GOT3 (cell line): ENCODE measurements at regions not wholly inside any gene's neighbourhood (a gene's known extent, or its start where the extent isn't known, plus 50 kb on each side); places are given as distances from the start of the nearest gene placed in this dataset.

Source experiments
- DNase-seq: peaks from one replicate; lab custom pipeline; 2025; ENCODE audit warnings: mixed read lengths; lab: John Stamatoyannopoulos, UW

DNA sequence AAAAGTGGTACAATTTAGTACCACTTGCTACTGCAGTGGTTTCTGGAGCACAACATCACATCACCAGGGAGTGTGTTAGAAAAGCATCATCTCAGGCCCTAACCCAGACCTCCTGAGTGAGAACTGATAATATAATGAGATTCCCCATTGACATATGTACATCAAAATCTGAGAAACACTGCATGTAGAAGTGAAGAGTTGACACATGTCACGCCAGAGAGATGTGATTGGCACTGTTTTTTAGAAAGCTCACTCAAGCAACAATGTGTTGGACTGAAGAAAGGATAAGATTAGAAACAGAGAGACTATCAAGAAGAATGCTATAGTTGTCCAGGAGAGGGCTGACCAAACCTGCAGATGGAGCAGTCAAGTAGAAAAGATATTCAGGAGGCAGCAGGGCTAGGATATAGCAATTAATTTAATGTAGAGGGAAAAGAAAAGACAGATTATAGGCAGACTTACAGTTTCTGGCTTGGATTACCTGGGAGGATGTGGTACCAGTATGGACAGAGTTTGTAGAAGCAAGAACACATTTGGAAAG is 324.4 kb upstream of the ADAMTSL1 start:
- DNase-seq: no peak

DNA sequence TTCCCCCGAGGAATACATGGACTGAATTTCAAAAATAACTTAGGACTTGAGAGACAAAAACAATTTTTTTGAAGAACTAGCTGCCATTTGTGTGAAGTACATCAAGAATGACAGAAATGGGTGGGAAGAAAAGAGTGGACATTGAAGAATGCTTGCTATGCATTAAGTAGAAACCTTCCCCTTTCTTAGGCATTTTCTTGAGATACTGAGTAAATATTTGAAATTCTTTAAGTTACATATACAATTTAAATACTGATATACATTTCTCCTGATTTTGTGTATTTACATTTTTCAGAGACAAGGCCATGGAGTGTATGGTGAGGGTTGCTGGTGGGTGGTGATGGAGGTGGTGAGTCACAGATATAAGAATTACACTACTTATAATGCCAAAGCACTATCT is 319.3 kb upstream of the ADAMTSL1 start:
- DNase-seq: no peak

DNA sequence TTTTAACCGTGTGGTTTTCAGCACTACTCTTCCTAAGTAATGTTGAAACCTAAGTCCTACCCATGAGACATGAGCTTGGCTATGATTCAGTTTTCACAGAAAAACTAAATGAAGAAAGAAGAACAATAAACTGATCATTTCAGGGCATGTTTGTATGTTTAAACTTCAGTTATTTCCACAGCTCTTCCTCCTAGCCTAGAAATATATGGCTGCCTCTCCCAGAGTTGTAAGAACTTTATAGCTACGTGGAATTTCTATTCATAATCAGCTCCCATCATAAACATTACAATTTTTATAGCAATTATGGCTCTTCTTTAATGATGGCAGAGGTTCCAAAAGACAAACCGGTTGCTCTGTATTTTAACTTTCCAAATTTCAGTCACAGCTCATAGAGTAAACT is 314.7 kb upstream of the ADAMTSL1 start:
- no peak for DNase-seq

DNA sequence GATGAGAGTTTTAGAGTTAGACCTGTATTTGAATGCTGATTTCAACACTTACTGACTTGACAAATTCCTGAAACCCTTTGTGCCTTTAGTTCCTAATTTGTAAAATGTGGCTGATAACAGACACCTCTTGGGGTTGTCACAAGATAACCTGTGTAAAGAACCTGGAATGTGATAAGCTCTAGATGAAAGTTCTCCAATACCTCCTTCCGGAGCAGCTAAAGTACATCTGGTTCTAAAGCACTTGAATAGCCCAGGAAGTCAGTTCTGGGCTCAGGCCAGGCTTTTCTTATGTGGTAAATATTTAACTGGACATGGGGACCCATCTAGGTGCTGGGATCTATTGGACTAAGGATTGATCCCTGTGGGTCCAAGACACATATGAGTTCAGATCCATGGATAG is 310.8 kb upstream of the ADAMTSL1 start:
- DNase-seq: no peak

DNA sequence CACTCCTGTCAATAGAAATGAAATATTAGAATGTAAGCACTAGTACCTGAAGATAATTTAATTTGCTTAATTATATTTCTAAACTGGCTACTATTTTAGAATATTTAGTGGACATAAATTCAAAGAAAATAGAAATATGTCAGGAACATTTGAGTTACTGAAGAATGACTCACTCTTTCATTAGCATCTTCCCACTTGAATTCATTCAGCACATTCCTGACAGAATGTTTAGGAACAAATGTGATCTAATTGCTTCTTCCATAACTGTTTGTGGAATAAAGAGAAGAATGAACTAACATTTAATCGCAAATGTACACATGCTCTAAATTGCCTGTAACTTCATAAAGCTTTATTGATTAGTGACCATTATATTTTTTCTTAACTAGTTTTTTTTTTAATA is 306.2 kb upstream of the ADAMTSL1 start:
- DNase-seq: no peak

DNA sequence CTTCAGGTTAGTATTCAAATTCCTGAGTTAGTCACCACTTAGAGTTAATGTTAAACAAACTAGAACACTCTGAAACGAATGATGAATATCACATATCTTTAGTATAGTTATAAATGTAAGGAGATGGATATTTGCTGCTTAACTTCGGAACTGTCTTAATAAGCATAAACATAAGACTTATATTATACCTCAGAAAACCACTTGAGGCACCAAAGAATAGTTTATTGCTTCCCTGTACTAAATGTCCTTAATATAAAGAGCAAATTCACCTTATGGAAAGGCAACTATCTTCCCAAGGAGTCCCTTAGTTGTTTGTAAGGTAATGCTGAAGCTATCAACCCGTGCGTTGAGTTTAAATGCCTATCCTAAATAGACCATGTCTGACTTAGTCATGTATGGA is 300.0 kb upstream of the ADAMTSL1 start:
- no peak for DNase-seq

DNA sequence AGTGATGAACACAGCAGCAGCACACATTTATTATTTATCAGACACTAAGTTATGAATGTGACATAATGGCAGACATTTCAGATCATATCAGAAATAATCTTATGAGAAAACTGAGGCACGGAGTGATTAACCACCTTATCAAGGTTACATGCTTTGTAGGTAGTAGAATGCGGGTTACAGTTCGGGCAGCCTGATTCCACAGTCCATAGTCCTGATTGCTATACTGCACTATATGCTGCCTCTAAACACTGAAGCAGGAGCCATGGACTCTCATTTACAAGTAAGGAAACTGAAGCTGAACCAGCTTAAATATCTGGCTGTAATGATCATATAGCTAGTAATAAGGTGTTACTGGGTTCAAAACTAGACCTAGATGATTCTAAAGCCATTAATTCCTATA is 291.3 kb upstream of the ADAMTSL1 start:
- no peak for DNase-seq

DNA sequence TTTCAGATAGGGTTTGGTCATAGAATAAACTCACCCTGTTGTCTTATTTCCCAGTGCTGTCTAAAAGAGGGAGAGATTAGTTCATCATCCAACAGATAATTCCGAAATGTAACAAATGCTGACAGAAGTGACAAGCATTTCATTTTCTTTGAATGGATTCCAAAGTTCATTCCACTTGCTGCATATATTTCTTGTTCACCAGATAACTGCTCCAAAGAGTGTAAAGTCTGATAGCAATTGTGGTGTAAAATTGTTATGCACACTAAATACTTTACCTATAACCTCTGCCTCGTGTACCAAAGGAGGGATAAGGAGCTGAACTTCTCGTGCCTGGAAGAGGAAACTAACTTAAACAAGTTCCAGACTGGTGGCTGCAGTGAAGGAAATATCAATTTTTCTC is 290.0 kb upstream of the ADAMTSL1 start:
- no peak for DNase-seq

DNA sequence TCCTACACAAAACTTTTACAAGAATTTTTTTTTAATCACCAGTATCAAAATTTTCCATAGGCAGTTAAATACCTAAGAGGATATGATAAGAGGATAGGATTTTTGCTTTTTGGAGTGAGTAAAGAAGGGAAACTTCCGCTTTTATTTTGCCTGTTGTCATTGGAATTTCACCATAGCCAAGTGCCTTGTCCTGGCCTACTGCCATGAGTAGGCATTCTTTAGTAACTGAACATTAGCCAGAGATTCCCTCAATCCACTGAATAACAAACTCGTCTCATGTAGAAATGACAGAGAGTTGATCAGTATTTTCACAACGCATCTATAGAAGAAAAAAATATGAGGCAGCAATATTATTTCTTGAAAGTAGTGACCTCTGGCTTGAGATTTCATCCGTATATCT is 289.6 kb upstream of the ADAMTSL1 start:
- no peak for DNase-seq

DNA sequence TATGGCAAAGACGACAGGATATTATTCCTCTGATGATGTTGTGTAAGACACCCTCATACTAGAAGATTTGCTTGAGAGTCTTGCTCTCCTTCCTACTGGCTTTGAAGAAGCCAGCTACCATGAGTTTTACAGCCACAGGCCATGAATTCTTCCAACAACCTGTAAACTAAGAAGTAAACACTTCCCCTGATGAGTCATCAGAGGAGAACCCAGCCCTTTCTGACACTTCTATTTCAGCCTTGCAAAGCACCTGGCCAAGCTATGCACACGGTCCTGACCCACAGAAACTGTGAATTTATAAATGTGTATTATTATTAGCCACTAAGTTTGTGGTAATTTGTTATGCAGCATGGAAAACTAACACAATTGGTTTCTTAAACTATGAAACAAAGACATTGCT is 288.8 kb upstream of the ADAMTSL1 start:
- no peak for DNase-seq

DNA sequence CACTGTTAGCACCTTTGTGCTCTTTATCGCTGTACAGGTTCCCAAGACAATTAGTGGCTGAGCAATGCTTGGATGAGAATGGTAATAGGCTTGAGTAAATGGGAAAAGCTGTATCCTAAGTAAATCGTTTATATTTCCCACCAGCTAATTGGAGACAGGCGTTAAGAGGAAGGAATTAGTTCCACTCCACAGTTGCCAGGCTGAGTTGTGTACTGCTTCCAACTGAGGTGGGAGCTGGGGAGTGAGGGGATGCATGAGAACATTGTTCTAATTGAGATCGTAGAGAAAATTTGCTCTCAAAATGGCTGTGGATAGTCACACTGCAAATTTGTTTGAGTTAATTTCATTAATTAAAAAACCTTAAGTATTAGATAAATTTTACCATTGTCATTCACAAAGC is 285.0 kb upstream of the ADAMTSL1 start:
- no peak for DNase-seq

DNA sequence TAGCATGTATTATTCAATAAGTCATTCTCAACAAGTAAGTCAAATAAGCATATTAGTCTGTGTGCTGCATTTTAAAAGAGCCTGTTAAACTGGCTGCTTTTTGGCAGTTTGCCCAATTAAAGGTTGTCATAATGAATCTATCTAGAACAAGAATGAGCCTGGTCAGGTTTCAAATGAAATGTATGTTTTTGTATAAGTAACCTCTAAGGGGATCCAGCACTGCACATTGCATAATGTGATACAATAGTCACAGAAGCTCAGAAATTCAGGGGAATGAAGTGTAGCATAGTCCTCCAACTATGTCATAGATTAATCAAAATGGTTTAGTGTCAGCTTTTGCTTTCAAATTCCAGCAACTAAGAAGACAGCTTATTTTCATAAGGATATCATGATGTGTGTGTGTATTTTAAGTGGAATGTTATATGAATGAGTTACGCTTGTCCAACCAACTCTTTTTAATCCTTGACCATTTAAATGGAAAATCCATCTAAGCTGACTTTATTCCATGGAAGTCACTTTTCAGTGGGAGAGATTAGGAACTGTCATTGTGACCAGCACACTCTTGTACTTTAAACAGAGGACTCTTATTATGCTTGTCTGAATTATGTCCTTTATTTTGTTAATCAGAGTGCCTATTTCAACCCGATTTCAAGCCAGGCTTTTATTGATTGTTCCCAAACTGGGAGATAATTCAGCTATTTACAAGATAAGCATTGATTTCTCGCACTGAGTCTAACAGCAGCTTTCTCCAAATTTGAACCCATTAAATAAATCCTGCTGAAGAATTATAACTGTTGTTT is 283.9 kb upstream of the ADAMTSL1 start:
- DNase-seq: no peak

DNA sequence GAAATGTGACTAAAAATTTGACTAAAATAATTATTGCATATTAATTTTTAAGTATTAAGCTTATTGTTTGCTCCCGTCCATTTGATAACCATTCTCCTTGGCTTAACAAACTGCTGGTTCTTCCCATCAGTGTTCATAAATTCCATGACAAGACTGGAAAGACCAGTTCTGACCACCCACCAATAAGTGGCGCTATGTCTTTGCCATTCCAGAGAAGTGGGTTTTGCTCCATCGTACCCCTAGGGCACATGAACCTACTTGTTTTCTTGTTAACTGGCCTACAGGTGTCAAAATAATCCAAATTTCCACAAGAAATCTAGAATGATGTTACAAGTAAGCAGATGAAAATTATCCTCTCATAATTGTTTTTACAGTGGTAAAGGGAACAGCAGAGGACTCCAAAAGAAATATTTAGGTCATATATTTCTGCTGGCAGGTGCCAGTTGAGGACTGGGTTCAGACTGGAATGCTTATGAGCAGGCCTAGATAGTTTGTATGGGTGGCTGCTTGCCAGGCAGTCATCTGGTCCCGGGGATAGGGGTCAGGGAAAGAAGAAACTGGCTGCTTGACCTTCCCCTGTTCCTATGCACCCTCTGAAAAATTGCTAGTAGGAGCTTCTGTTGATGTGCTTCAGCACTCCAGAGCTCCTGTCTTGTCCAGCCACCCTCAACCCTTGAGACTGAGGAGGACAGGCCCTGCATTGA is 283.1 kb upstream of the ADAMTSL1 start:
- no peak for DNase-seq

DNA sequence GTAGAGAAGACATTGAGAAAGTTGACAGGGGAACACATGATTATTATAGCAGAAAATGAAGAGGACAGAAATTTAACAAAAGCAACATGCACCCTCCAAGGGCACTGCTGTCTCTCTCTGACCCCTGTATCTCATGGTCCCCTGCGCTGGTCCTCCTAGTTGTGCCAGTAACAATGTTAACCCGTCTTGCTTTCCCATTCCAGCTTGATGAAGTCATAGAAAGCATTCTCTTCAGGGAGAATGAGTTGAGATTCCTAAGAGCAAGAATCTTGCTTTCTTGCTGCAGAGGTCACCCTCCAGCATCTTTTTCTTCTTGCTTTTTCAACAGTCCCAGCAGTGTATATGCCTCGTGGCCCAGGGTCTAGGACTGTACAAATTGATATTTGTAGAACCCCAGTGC is 279.6 kb upstream of the ADAMTSL1 start:
- DNase-seq: no peak

DNA sequence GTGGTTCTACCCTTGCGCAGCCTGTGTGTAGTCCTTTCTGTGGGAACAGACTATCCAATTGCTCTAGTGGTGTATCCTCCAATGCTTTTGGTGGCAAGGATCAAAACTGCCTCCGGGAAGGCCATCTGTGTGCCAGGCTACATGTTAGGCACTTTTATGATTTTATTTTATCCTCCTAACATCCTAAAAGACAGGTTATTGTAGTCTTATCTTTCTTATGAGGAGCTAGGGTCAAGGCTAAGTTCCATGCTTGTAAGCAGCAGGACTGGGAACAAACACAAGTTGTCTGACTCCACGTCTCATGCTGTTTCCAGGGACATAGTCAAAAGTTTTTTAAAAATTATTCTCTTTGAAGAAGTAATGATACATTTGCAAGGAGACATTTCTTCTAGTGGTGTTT is 278.7 kb upstream of the ADAMTSL1 start:
- DNase-seq: no peak

DNA sequence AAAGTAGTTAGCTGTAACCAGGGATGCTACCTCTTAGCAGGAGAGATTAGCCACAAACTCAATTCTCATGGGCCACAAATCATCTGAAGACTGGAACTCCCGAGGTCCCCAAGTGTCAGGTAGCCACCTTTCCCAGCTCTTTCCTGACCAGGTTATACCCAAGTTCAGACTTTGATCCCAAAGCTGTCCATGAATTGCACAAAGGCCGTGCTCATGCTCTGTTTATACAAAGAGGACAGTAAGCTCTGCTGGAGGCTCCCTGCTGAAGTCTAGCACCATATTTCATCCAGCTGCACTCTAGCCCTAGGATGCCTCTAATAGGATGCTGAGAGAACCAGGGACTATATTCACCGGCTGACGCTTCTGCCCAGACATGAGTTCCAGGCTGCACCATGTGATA is 271.0 kb upstream of the ADAMTSL1 start:
- DNase-seq: no peak

DNA sequence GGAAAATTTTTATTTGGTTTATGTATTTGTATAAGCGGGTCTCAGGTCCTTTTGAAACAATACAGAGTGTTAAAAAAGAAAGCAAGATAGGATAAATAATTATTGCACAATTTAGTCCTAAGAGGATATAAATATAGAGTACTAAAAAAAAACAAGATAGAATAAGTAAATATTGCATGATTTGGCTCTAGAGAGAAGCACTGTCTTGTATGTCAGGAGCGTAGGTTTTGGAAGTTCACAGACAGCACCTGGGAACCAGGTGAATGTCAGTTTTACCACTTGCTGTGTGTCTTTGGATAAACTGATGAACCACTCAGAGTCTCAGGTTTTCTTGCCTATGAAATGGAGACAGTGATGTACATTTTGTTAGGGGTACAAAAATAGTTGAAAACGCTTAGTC is 266.2 kb upstream of the ADAMTSL1 start:
- no peak for DNase-seq

DNA sequence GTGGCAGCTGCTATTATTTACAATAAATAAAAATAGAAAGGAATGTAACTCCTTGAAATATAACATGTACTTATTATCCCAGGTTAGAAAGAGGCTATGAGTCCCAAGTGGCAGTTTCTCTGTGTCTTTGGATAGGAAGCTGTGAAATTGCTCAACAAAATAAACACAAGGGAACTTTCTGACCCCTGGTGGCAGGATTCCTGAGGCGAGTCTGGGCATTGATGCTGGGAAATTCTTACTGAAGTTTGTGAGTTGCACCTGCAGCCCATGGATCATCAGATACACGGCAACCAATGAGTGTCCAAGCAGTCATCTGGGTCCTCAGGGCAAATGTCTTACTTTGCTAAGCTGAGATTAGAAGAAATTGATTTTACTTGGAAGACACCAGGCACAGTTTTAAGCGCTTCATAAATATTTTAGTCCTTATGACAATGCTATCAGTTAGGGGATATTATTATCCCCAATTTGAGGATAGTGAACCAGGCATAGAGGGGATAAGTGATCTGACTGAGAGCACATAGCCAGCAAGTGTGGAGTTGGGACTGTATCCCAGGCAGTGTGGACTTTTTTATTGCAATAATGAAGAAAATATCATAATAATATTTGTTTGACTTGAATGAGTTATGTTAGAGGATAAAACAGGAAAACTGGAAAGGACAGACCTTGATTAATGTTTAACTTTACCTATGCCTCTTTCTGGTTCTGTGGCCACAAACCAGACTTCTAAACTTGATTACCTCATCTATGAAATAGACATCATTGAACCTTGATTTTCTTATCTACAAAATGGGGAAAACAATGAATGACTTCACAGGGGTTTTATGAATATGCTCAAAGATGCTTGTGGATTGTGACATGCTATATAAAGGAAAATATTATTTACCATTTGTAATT is 265.5 kb upstream of the ADAMTSL1 start:
- no peak for DNase-seq

DNA sequence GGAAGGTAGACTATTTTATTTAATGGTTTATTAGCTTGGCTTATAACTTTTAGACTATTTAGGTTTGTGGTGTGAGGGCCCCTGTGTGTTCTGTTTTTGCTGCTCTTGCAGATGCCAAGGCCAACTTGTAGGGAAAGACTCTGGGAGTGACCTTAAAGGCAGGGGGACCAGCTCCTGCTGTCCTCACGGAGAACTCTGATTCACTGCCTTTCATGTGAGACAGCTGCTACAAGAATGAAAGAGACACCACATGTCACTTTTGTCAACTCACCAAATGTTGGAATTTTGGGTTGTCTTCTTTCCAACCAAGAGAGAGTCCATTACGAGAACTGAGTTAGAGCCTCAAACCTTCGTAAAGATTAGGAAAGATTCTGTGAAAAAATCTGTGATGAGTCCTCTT is 258.3 kb upstream of the ADAMTSL1 start:
- DNase-seq: no peak

DNA sequence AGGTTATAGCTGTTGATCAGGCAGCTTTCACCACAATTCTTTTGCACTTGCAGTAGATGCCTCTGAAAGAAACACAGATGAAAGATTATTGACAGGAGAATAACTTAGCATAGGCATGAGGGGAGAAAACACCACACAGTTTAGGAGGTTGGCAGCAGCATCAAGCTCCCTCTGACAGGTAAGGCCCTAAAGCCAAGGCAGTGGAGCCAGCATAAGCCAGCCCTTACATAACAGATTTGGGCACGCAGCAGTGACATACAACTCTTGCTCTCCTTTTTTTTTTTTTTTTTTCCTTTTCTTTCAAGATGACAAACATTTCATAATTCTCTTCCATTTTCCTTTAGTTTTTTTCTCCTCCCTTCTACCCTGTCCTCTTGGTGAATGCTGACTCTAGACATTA is 257.6 kb upstream of the ADAMTSL1 start:
- no peak for DNase-seq

DNA sequence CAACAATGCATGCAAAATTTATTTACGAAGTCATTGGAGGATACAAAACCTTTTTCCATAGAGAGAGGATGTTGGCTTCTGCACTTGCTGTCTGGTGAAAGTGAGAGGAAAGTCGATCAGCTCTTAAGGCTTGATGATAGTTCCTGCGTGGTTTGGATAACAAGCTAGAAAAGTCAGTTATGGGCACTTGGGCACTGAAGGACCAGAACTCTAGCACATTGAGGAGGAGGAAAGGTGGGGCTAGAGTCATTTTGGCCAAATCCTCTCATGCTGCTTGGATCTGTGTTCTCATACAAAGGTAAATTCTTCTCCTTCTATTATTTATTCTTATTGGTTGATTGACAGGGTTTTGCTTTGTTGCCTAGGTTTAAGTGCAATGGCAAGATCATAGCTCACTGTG is 245.9 kb upstream of the ADAMTSL1 start:
- no peak for DNase-seq

DNA sequence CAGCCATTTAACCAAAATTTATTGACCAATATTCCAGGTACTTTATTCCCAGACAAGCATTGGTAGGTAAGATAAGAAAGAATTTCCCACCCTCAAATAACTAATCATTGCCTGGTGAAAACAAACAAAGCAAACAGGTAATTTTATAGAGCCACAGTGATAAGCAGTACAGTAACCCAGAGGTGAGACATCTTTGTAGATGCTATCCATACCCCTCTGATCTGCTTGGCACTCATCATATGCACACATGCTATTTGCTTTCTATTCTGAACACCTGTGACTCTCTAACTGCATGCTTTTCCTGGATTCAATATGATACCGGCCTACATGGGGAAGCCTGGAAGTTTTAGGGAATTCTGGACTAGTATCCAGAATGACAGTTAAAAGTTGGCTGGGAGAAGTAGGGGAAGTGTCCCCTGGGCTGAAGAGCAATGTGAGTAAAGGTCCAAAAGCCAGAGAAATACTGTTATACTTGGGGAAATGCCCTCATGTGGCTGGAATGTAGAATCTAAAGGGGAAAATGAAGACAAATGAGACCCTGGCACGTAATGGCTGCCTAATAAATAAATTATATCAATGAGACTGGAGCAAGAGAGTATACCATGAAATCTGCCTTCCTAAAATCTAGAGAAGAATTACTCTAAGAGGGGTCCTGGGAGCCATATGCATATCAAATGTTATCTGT is 243.8 kb upstream of the ADAMTSL1 start:
- no peak for DNase-seq
